GM23338 (cell line): ENCODE measurements at regions not wholly inside any gene's neighbourhood (a gene's known extent, or its start where the extent isn't known, plus 50 kb on each side); places are given as distances from the start of the nearest gene placed in this dataset.
A peak's percentile ranks its signal among the peaks of the same experiment; 100 is the strongest.

Experiments used
- ATAC-seq: fragments of 200-7000 bp; cut with Tn5 transposase; 3 replicates; pipeline ENCODE4 v1.9.1; 2020
- DNase-seq: peaks from one replicate; pipeline ENCODE4 v3.0.0-alpha.2; 2015; ENCODE audit warnings: low spot score
- H2AFZ ChIP-seq: fragments of 200-600 bp; sonication (generic); 2 replicates; pipeline ENCODE4 v1.8.0; 2016; ENCODE audit warnings: antibody characterized with exemption, mild to moderate bottlenecking, moderate library complexity
- H3F3A ChIP-seq: fragments of 200-600 bp; sonication (generic); replicated peaks from 2 replicates; pipeline ENCODE4 v1.8.0; 2017; ENCODE audit warnings: antibody characterized with exemption, mixed run types, low read depth
- H3K27ac ChIP-seq: fragments of 200-600 bp; sonication (generic); 2 replicates; pipeline ENCODE4 v1.6.1; 2016; ENCODE audit warnings: low read depth
- H3K27me3 ChIP-seq: fragments of 200-600 bp; sonication (generic); 2 replicates; pipeline ENCODE4 v1.8.0; 2016; ENCODE audit warnings: mild to moderate bottlenecking, mixed run types, moderate library complexity; ENCODE audit not compliant: insufficient read depth
- H3K36me3 ChIP-seq: fragments of 200-600 bp; sonication (generic); 2 replicates; pipeline ENCODE4 v1.8.0; 2016; ENCODE audit warnings: mild to moderate bottlenecking; ENCODE audit not compliant: insufficient read depth
- H3K4me1 ChIP-seq: fragments of 200-600 bp; sonication (generic); 2 replicates; pipeline ENCODE4 v1.8.0; 2016; ENCODE audit warnings: mild to moderate bottlenecking, moderate library complexity; ENCODE audit not compliant: insufficient read depth
- H3K4me2 ChIP-seq: fragments of 200-600 bp; sonication (generic); 2 replicates; pipeline ENCODE4 v1.7.1; 2017; ENCODE audit warnings: mixed run types
- H3K4me3 ChIP-seq: fragments of 200-600 bp; sonication (generic); 2 replicates; pipeline ENCODE4 v1.6.1; 2016; ENCODE audit warnings: mixed run types
- H3K79me2 ChIP-seq: fragments of 200-600 bp; sonication (generic); replicated peaks from 2 replicates; pipeline ENCODE4 v1.8.0; 2017; ENCODE audit warnings: mild to moderate bottlenecking; ENCODE audit not compliant: insufficient read depth
- H3K9me2 ChIP-seq: fragments of 200-600 bp; sonication (generic); 2 replicates; pipeline ENCODE4 v1.8.0; 2017; ENCODE audit not compliant: insufficient read depth
- H4K20me1 ChIP-seq: fragments of 200-600 bp; sonication (generic); replicated peaks from 2 replicates; pipeline ENCODE4 v1.8.0; 2017; ENCODE audit warnings: mild to moderate bottlenecking; ENCODE audit not compliant: insufficient read depth
- H3K27ac Mint-ChIP-seq: 2 replicates; pipeline ENCODE4 v1.8.0; 2020; ENCODE audit warnings: inconsistent platforms, mild to moderate bottlenecking, moderate library complexity, mixed read lengths
- H3K27me3 Mint-ChIP-seq: 3 replicates; pipeline ENCODE4 v1.8.0; 2022; ENCODE audit warnings: low read depth, mild to moderate bottlenecking, moderate library complexity, mixed read lengths, inconsistent platforms; ENCODE audit not compliant: insufficient read depth, poor library complexity
- H3K36me3 Mint-ChIP-seq: 3 replicates; pipeline ENCODE4 v1.8.0; 2021; ENCODE audit warnings: low read depth, mild to moderate bottlenecking, inconsistent platforms, moderate library complexity, mixed read lengths
- H3K4me1 Mint-ChIP-seq: 3 replicates; pipeline ENCODE4 v1.8.0; 2020; ENCODE audit warnings: mild to moderate bottlenecking, inconsistent platforms, mixed read lengths
- H3K4me3 Mint-ChIP-seq: 3 replicates; pipeline ENCODE4 v1.8.0; 2021; ENCODE audit warnings: moderate library complexity, mild to moderate bottlenecking, inconsistent platforms, mixed read lengths
- H3K9me3 Mint-ChIP-seq: 3 replicates; pipeline ENCODE4 v1.8.0; 2020; ENCODE audit warnings: moderate library complexity, mild to moderate bottlenecking, inconsistent platforms, mixed read lengths
- CREB1 ChIP-seq: fragments of 250-450 bp; sonication (Bioruptor Pico); IDR thresholded peaks from 2 replicates; pipeline ENCODE4 v1.5.0; 2020; ENCODE audit warnings: low read depth, mild to moderate bottlenecking, moderate library complexity
- ETS1 ChIP-seq: IDR thresholded peaks from 2 replicates; pipeline ENCODE4 v1.6.1; 2016; ENCODE audit warnings: antibody characterized with exemption
- EZH2 ChIP-seq: fragments of 200-600 bp; sonication (generic); IDR thresholded peaks from one replicate; pipeline ENCODE4 v1.8.0; 2017; ENCODE audit warnings: antibody characterized with exemption, mild to moderate bottlenecking, low read depth; ENCODE audit not compliant: unreplicated experiment
- EZH2phosphoT487 ChIP-seq: fragments of 200-600 bp; sonication (generic); IDR thresholded peaks from one replicate; pipeline ENCODE4 v1.8.1; 2018; ENCODE audit warnings: antibody characterized with exemption; ENCODE audit not compliant: unreplicated experiment
- JUNB ChIP-seq: IDR thresholded peaks from one replicate; pipeline ENCODE4 v1.6.1; 2016; ENCODE audit warnings: antibody characterized with exemption; ENCODE audit not compliant: unreplicated experiment
- NANOG ChIP-seq: IDR thresholded peaks from 2 replicates; pipeline ENCODE4 v1.6.1; 2016; ENCODE audit warnings: antibody characterized with exemption, borderline replicate concordance
- POLR2AphosphoS5 ChIP-seq: IDR thresholded peaks from 2 replicates; pipeline ENCODE4 v1.6.1; 2016; ENCODE audit warnings: antibody characterized with exemption, low read depth
- REST ChIP-seq: IDR thresholded peaks from one replicate; pipeline ENCODE4 v1.6.1; 2018; ENCODE audit warnings: antibody characterized with exemption; ENCODE audit not compliant: unreplicated experiment
- STAT1 ChIP-seq: IDR thresholded peaks from one replicate; pipeline ENCODE4 v1.6.1; 2016; ENCODE audit warnings: antibody characterized with exemption; ENCODE audit not compliant: unreplicated experiment
- ZNF114 ChIP-seq: fragments of 250-450 bp; sonication (Bioruptor Pico); IDR thresholded peaks from 2 replicates; pipeline ENCODE4 v1.5.0; 2020; ENCODE audit warnings: mild to moderate bottlenecking, moderate library complexity
- ZNF331 ChIP-seq: fragments of 250-450 bp; sonication (Bioruptor Pico); IDR thresholded peaks from 2 replicates; pipeline ENCODE4 v1.5.0; 2020; ENCODE audit warnings: low read depth, mild to moderate bottlenecking, moderate library complexity
- TF ChIP-seq, protein P1 (sequence below), 2 experiments: fragments of 200-600 bp in 1 of 2; sonication (generic) in 1 of 2; conservative IDR thresholded peaks; 2 replicates each; pipeline versions ENCODE4 v1.5.1 to v1.6.1; 2016 to 2017; ENCODE audit warnings: antibody characterized with exemption in 2 of 2, low read depth in 2 of 2, mild to moderate bottlenecking in 2 of 2, moderate library complexity in 1 of 2
- TF ChIP-seq, protein P2 (sequence below): fragments of 250-450 bp; sonication (Bioruptor Pico); IDR thresholded peaks from 2 replicates; pipeline ENCODE4 v1.5.0; 2020; ENCODE audit warnings: mild to moderate bottlenecking, moderate library complexity

DNA sequence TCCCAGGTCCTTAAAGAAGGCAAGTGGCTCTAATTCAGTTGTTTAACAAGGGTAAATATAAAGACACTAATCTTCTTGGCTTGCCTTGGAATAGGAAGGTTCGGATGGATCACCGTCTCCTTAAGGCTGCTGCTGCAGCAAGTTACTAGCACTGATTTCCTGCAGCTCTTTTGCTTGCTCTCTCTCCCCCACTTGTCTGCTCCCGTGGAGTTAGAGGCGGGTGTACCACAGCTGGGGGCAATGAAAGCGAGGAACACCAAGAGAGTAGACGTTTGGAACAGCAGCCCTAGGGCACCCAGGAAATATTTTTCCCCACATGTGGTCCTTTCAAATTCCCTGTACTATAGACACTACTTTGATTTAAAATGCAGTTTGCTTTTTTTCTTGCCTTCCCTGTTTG lies 202.2 kb downstream of the SH2D1A start:
- no peaks in the 10 kb centered on the region for H3K9me3 Mint-ChIP-seq
- TF ChIP-seq POLR2AphosphoS5: no peak
- no peak for TF ChIP-seq EZH2phosphoT487
- no peak for TF ChIP-seq ZNF114 (CRISPR knock-in tag)
- no peak for TF ChIP-seq JUNB
- no peak for TF ChIP-seq CREB1 (CRISPR knock-in tag)
- no peak for TF ChIP-seq NANOG
- TF ChIP-seq, protein P1, sequence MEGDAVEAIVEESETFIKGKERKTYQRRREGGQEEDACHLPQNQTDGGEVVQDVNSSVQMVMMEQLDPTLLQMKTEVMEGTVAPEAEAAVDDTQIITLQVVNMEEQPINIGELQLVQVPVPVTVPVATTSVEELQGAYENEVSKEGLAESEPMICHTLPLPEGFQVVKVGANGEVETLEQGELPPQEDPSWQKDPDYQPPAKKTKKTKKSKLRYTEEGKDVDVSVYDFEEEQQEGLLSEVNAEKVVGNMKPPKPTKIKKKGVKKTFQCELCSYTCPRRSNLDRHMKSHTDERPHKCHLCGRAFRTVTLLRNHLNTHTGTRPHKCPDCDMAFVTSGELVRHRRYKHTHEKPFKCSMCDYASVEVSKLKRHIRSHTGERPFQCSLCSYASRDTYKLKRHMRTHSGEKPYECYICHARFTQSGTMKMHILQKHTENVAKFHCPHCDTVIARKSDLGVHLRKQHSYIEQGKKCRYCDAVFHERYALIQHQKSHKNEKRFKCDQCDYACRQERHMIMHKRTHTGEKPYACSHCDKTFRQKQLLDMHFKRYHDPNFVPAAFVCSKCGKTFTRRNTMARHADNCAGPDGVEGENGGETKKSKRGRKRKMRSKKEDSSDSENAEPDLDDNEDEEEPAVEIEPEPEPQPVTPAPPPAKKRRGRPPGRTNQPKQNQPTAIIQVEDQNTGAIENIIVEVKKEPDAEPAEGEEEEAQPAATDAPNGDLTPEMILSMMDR (conservative IDR thresholded peaks at IDR 0.05; ENCODE audit: low read depth in 2 of 2): no peak
- TF ChIP-seq ZNF331: no peak
- TF ChIP-seq, protein P2, sequence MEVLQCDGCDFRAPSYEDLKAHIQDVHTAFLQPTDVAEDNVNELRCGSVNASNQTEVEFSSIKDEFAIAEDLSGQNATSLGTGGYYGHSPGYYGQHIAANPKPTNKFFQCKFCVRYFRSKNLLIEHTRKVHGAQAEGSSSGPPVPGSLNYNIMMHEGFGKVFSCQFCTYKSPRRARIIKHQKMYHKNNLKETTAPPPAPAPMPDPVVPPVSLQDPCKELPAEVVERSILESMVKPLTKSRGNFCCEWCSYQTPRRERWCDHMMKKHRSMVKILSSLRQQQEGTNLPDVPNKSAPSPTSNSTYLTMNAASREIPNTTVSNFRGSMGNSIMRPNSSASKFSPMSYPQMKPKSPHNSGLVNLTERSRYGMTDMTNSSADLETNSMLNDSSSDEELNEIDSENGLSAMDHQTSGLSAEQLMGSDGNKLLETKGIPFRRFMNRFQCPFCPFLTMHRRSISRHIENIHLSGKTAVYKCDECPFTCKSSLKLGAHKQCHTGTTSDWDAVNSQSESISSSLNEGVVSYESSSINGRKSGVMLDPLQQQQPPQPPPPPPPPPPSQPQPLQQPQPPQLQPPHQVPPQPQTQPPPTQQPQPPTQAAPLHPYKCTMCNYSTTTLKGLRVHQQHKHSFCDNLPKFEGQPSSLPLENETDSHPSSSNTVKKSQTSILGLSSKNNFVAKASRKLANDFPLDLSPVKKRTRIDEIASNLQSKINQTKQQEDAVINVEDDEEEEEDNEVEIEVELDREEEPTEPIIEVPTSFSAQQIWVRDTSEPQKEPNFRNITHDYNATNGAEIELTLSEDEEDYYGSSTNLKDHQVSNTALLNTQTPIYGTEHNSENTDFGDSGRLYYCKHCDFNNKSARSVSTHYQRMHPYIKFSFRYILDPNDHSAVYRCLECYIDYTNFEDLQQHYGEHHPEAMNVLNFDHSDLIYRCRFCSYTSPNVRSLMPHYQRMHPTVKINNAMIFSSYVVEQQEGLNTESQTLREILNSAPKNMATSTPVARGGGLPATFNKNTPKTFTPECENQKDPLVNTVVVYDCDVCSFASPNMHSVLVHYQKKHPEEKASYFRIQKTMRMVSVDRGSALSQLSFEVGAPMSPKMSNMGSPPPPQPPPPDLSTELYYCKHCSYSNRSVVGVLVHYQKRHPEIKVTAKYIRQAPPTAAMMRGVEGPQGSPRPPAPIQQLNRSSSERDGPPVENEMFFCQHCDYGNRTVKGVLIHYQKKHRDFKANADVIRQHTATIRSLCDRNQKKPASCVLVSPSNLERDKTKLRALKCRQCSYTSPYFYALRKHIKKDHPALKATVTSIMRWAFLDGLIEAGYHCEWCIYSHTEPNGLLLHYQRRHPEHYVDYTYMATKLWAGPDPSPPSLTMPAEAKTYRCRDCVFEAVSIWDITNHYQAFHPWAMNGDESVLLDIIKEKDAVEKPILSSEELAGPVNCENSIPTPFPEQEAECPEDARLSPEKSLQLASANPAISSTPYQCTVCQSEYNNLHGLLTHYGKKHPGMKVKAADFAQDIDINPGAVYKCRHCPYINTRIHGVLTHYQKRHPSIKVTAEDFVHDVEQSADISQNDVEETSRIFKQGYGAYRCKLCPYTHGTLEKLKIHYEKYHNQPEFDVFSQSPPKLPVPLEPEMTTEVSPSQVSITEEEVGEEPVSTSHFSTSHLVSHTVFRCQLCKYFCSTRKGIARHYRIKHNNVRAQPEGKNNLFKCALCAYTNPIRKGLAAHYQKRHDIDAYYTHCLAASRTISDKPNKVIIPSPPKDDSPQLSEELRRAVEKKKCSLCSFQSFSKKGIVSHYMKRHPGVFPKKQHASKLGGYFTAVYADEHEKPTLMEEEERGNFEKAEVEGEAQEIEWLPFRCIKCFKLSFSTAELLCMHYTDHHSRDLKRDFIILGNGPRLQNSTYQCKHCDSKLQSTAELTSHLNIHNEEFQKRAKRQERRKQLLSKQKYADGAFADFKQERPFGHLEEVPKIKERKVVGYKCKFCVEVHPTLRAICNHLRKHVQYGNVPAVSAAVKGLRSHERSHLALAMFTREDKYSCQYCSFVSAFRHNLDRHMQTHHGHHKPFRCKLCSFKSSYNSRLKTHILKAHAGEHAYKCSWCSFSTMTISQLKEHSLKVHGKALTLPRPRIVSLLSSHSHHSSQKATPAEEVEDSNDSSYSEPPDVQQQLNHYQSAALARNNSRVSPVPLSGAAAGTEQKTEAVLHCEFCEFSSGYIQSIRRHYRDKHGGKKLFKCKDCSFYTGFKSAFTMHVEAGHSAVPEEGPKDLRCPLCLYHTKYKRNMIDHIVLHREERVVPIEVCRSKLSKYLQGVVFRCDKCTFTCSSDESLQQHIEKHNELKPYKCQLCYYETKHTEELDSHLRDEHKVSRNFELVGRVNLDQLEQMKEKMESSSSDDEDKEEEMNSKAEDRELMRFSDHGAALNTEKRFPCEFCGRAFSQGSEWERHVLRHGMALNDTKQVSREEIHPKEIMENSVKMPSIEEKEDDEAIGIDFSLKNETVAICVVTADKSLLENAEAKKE (CRISPR knock-in tag): no peak
- TF ChIP-seq ETS1: no peak
- no peak for TF ChIP-seq STAT1
- TF ChIP-seq EZH2: no peak
- TF ChIP-seq REST: no peak
- peak; percentile 52; the same call in 2 of the 3 replicates for ATAC-seq
- Histone ChIP-seq H3K4me3 (no peak overlapping the region), H4K20me1 (no peaks in the 10 kb centered on the region), H3K4me1 (peaks cover 9% of the 10 kb centered on the region; the same call in 1 of the 2 replicates), H3K27me3 (no peaks in the 10 kb centered on the region), H2AFZ (no peak overlapping the region), H3F3A (no peaks in the 10 kb centered on the region), H3K79me2 (no peaks in the 10 kb centered on the region), H3K4me2 (0 out of 2 replicates have a peak overlapping the region, but pooled peaks have one; percentile 29), H3K27ac (no peak overlapping the region), H3K9me2 (no peaks in the 10 kb centered on the region), H3K36me3 (no peaks in the 10 kb centered on the region)
- no peaks in the 10 kb centered on the region for H3K36me3 Mint-ChIP-seq
- H3K4me3 Mint-ChIP-seq: no peak overlapping the region
- no peaks in the 10 kb centered on the region for H3K27me3 Mint-ChIP-seq
- peak; percentile 2 for DNase-seq
- H3K4me1 Mint-ChIP-seq: peaks cover 11% of the 10 kb centered on the region
- H3K27ac Mint-ChIP-seq: no peak overlapping the region
